SK-N-MC (cell line): ENCODE measurements at regions not wholly inside any gene's neighbourhood (a gene's known extent, or its start where the extent isn't known, plus 50 kb on each side); places are given as distances from the start of the nearest gene placed in this dataset.

Experiments used
- EZH2 ChIP-seq: fragments of 200-600 bp; sonication (generic); IDR thresholded peaks from one replicate; pipeline ENCODE4 v1.6.1; 2017; ENCODE audit warnings: antibody characterized with exemption
- FOXP2 ChIP-seq: optimal IDR thresholded peaks from 2 replicates; pipeline ENCODE3; 2011; ENCODE audit warnings: mild to moderate bottlenecking, moderate library complexity; ENCODE audit not compliant: insufficient read depth; ENCODE audit errors: extremely low read length, control extremely low read depth
- POLR2AphosphoS5 ChIP-seq: IDR thresholded peaks from 2 replicates; pipeline ENCODE4 v1.6.1; 2012; ENCODE audit warnings: mild to moderate bottlenecking, low read depth, low read length, borderline replicate concordance

DNA sequence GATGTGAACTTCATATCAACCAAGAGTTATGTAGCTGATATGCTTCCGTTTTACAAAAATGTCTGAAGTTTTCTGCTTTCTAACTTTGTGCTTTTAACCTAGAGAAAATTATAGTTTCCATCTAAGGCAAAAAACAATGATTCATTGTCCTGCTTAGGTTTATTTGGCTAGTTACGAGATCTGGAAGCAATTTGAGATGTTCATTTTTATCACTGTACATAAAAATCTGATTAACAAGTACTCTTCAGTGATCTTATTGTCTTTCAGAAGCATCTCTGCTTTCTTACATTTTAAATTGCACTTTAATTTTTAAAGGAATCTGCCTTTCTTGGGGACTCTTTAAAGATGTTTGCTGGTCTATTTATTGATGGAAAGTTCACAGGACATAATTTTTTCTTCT, 188.1 kb downstream of the RFC3 start:
- no peak for TF ChIP-seq EZH2
- no peak for TF ChIP-seq POLR2AphosphoS5
- no peak for TF ChIP-seq FOXP2
